HG03103 (cell line): ENCODE measurements at regions not wholly inside any gene's neighbourhood (a gene's known extent, or its start where the extent isn't known, plus 50 kb on each side); places are given as distances from the start of the nearest gene placed in this dataset.

Source experiments
- ATAC-seq: cut with Tn5 transposase; IDR thresholded peaks from one replicate; pipeline ENCODE4 v1.9.1; 2021; ENCODE audit warnings: low read depth; ENCODE audit not compliant: unreplicated experiment

GRCh38 chr18:78692105-78692504 is 287.5 kb upstream of the SALL3 start:
- no peak for ATAC-seq

- no peak for ATAC-seq
These were observed 286.2 kb upstream of the SALL3 start for GRCh38 chr18:78693429-78693828.

GRCh38 chr18:78696698-78697435 is 282.8 kb upstream of the SALL3 start:
- ATAC-seq: no peak

GRCh38 chr18:78697446-78697845 is 282.2 kb upstream of the SALL3 start:
- ATAC-seq: no peak

GRCh38 chr18:78698914-78699313 is 280.7 kb upstream of the SALL3 start:
- no peak for ATAC-seq

- no peak for ATAC-seq
These were observed 280.1 kb upstream of the SALL3 start for GRCh38 chr18:78699499-78699898.

GRCh38 chr18:78701771-78702396 is 277.7 kb upstream of the SALL3 start:
- ATAC-seq: no peak

- no peak for ATAC-seq
These were observed 276.3 kb upstream of the SALL3 start for GRCh38 chr18:78703291-78703690.

GRCh38 chr18:78704971-78705461 is 274.6 kb upstream of the SALL3 start:
- ATAC-seq: no peak

- ATAC-seq: no peak
These were observed 270.3 kb upstream of the SALL3 start for GRCh38 chr18:78709261-78709809.

GRCh38 chr18:78711316-78711715 is 268.3 kb upstream of the SALL3 start:
- ATAC-seq: no peak

- ATAC-seq: no peak
These were observed 267.6 kb upstream of the SALL3 start for GRCh38 chr18:78711971-78712370.

GRCh38 chr18:78713069-78713468 is 266.5 kb upstream of the SALL3 start:
- ATAC-seq: no peak

GRCh38 chr18:78713726-78714125 is 265.9 kb upstream of the SALL3 start:
- ATAC-seq: no peak

GRCh38 chr18:78716022-78716421 is 263.6 kb upstream of the SALL3 start:
- ATAC-seq: no peak

GRCh38 chr18:78716581-78716980 is 263.0 kb upstream of the SALL3 start:
- ATAC-seq: no peak

GRCh38 chr18:78717051-78717765 is 262.4 kb upstream of the SALL3 start:
- no peak for ATAC-seq

GRCh38 chr18:78717766-78718150 is 261.9 kb upstream of the SALL3 start:
- no peak for ATAC-seq

- ATAC-seq: no peak
These were observed 259.8 kb upstream of the SALL3 start for GRCh38 chr18:78719821-78720220.

- ATAC-seq: no peak
These were observed 259.0 kb upstream of the SALL3 start for GRCh38 chr18:78720456-78721237.
